Left lung (tissue), 4 donors: ENCODE measurements at regions not wholly inside any gene's neighbourhood (a gene's known extent, or its start where the extent isn't known, plus 50 kb on each side); places are given as distances from the start of the nearest gene placed in this dataset.

Experiments used
- ATAC-seq: fragments of 200-7000 bp; cut with Tn5 transposase; one replicate; pipeline ENCODE4 v1.9.1; 2020; ENCODE audit warnings: moderate library complexity
- DNase-seq, 4 donors: peaks; one replicate each; pipeline ENCODE4 v3.0.0-alpha.2; 2013 to 2020
- H3K27ac ChIP-seq, 2 donors: fragments of 200-600 bp; sonication (generic) in 1 of 2; one replicate each; pipeline versions ENCODE4 v1.5.0 to v1.8.0; 2020 to 2021
- H3K27me3 ChIP-seq, 2 donors: fragments of 200-600 bp; sonication (generic) in 1 of 2; one replicate each; pipeline versions ENCODE4 v1.5.0 to v1.8.0; 2020 to 2021
- H3K36me3 ChIP-seq, 2 donors: fragments of 200-600 bp; sonication (generic) in 1 of 2; one replicate each; pipeline versions ENCODE4 v1.5.0 to v1.8.0; 2020 to 2021
- H3K4me1 ChIP-seq, 2 donors: fragments of 200-600 bp; one replicate each; pipeline ENCODE4 v1.8.0; 2021
- H3K4me3 ChIP-seq, 2 donors: fragments of 200-600 bp; sonication (generic) in 1 of 2; one replicate each; pipeline versions ENCODE4 v1.5.0 to v1.8.0; 2020 to 2021; ENCODE audit warnings: mild to moderate bottlenecking in 1 of 2
- H3K9me3 ChIP-seq, 2 donors: fragments of 200-600 bp; sonication (generic) in 1 of 2; one replicate each; pipeline versions ENCODE4 v1.5.0 to v1.8.0; 2020 to 2021
- intact Hi-C, 2 donors: fragments of 100-400 bp; cut with DNase I; formaldehyde crosslinking; loops; one replicate each; pipeline versions ENCODE4 v1.11.2 to v1.14.2; 2022
- TF ChIP-seq, protein P1 (sequence below), 2 donors: fragments of 200-600 bp; sonication (generic) in 1 of 2; IDR thresholded peaks; one replicate each; pipeline versions ENCODE4 v1.5.0 to v1.8.0; 2021; ENCODE audit warnings: antibody characterized with exemption in 2 of 2
- donor health status: DM: no; HTN: yes; CAD: no.
- donor health status: DM: no; HTN: no; CAD: no.

DNA sequence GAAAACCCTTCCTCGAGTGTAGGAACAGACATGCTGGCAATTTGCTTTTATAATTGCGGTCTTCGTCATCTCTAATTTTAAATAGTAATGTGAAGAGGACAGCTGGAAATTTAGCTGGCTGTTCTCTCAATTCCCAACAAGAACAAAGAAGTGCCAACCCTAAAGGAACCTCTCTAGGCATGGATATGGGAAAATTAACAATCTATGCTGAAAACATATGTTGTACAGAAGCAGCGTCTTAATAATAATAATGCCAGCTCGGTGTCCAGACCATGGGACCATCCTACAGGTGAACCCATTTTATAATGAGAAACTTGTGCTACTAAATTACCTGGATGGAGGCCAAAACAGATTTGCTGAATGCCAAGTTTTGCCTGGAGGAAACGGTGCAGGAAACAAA, 641.4 kb upstream of the MGMT start:
- DNase-seq (no peak), ATAC-seq (no peak)
- no peaks in the 10 kb centered on the region for H3K27me3 ChIP-seq
- TF ChIP-seq, protein P1, sequence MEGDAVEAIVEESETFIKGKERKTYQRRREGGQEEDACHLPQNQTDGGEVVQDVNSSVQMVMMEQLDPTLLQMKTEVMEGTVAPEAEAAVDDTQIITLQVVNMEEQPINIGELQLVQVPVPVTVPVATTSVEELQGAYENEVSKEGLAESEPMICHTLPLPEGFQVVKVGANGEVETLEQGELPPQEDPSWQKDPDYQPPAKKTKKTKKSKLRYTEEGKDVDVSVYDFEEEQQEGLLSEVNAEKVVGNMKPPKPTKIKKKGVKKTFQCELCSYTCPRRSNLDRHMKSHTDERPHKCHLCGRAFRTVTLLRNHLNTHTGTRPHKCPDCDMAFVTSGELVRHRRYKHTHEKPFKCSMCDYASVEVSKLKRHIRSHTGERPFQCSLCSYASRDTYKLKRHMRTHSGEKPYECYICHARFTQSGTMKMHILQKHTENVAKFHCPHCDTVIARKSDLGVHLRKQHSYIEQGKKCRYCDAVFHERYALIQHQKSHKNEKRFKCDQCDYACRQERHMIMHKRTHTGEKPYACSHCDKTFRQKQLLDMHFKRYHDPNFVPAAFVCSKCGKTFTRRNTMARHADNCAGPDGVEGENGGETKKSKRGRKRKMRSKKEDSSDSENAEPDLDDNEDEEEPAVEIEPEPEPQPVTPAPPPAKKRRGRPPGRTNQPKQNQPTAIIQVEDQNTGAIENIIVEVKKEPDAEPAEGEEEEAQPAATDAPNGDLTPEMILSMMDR (IDR thresholded peaks at IDR 0.05) = no peak
- no peak overlapping the region for H3K4me3 ChIP-seq
- H3K36me3 ChIP-seq = no peaks in the 10 kb centered on the region
- intact Hi-C loops = no loop called here
- no peaks in the 10 kb centered on the region for H3K9me3 ChIP-seq
- H3K27ac ChIP-seq = no peak overlapping the region
- H3K4me1 ChIP-seq = no peaks in the 10 kb centered on the region

DNA sequence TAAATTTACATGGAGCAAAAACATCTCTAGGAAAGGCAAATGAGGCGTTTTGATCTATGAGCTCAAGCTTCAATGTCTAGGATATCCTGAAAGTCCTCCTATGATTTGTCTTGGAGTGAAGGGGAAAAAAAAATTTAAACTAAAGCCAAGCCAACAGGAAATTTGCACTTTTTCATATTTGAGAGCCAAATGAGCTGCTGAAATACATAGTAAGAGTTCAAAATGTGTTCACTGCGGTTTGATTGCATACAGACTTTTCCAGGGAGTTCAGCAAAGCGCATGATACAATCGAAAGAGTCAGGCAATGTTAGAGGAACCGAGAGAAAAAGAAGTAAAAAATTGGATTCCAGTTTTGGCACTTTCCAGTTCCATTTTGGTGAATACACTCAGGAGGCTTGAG, 633.4 kb upstream of the MGMT start:
- Histone ChIP-seq H3K4me3 (no peak overlapping the region), H3K36me3 (no peaks in the 10 kb centered on the region), H3K9me3 (no peaks in the 10 kb centered on the region), H3K27ac (no peak overlapping the region), H3K4me1 (no peaks in the 10 kb centered on the region), H3K27me3 (no peaks in the 10 kb centered on the region)
- DNase-seq = peak in 1 of 4 donors; percentile 51
- intact Hi-C loops = no loop called here
- no peak for ATAC-seq
- TF ChIP-seq, protein P1 (IDR thresholded peaks at IDR 0.05) = no peak

DNA sequence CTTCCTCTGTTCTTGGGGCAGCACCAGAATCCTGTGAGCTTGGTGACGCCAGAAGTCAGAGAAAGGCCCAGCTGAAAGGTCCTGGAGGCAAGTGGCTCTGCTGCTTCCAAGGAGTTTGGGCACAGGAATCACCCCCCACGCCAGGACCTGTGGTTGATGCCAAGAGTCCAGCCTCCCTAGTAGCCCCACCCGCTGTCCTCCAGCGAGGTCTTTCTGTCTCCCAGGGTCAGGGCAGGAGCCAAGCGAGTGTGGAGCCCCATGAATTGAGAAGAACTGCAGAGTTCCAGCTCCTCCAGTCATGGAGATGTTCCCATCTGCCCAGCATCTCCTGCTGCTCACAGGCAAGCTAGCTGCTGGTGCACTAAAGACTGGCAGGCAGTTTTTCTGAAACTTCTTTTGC, 631.7 kb upstream of the MGMT start:
- intact Hi-C loops = no loop called here
- no peak for ATAC-seq

GRCh38 chr10:128837478-128837877, 629.6 kb upstream of the MGMT start:
- H3K27me3 ChIP-seq = peaks cover 2 to 10% of the 10 kb centered on the region in 2 donors
- ATAC-seq (no peak), DNase-seq (no peak)
- TF ChIP-seq, protein P1 (IDR thresholded peaks at IDR 0.05) = no peak
- intact Hi-C loops = no loop called here
- no peak overlapping the region for H3K27ac ChIP-seq
- H3K4me1 ChIP-seq = no peaks in the 10 kb centered on the region
- H3K9me3 ChIP-seq = no peaks in the 10 kb centered on the region
- H3K4me3 ChIP-seq = no peak overlapping the region
- H3K36me3 ChIP-seq = no peaks in the 10 kb centered on the region

More for the DNA sequence above, 631.7 kb upstream of the MGMT start:
- H3K27ac ChIP-seq = no peak overlapping the region
- TF ChIP-seq, protein P1 (IDR thresholded peaks at IDR 0.05) = no peak
- no peak for DNase-seq
- H3K36me3 ChIP-seq = no peaks in the 10 kb centered on the region
- no peaks in the 10 kb centered on the region for H3K4me1 ChIP-seq
- H3K27me3 ChIP-seq = no peaks in the 10 kb centered on the region
- H3K9me3 ChIP-seq = no peaks in the 10 kb centered on the region
- no peak overlapping the region for H3K4me3 ChIP-seq

- no peaks in the 10 kb centered on the region for H3K9me3 ChIP-seq
- H3K27me3 ChIP-seq = peaks cover 2 to 16% of the 10 kb centered on the region in 2 donors
- no peaks in the 10 kb centered on the region for H3K36me3 ChIP-seq
- ATAC-seq (no peak), DNase-seq (no peak)
- no peaks in the 10 kb centered on the region for H3K4me1 ChIP-seq
- TF ChIP-seq, protein P1 (IDR thresholded peaks at IDR 0.05) = no peak
- H3K27ac ChIP-seq = no peak overlapping the region
- intact Hi-C loops = no loop called here
- H3K4me3 ChIP-seq = no peak overlapping the region
Observed at GRCh38 chr10:128839134-128839533, 627.9 kb upstream of the MGMT start.
